GM23338 (cell line): ENCODE measurements at regions not wholly inside any gene's neighbourhood (a gene's known extent, or its start where the extent isn't known, plus 50 kb on each side); places are given as distances from the start of the nearest gene placed in this dataset.

Source experiments
- ATAC-seq: fragments of 200-7000 bp; cut with Tn5 transposase; 3 replicates; pipeline ENCODE4 v1.9.1; 2020
- DNase-seq: peaks from one replicate; pipeline ENCODE4 v3.0.0-alpha.2; 2015; ENCODE audit warnings: low spot score
- H2AFZ ChIP-seq: fragments of 200-600 bp; sonication (generic); 2 replicates; pipeline ENCODE4 v1.8.0; 2016; ENCODE audit warnings: antibody characterized with exemption, mild to moderate bottlenecking, moderate library complexity
- H3F3A ChIP-seq: fragments of 200-600 bp; sonication (generic); replicated peaks from 2 replicates; pipeline ENCODE4 v1.8.0; 2017; ENCODE audit warnings: antibody characterized with exemption, mixed run types, low read depth
- H3K27ac ChIP-seq: fragments of 200-600 bp; sonication (generic); 2 replicates; pipeline ENCODE4 v1.6.1; 2016; ENCODE audit warnings: low read depth
- H3K27me3 ChIP-seq: fragments of 200-600 bp; sonication (generic); 2 replicates; pipeline ENCODE4 v1.8.0; 2016; ENCODE audit warnings: mild to moderate bottlenecking, mixed run types, moderate library complexity; ENCODE audit not compliant: insufficient read depth
- H3K36me3 ChIP-seq: fragments of 200-600 bp; sonication (generic); 2 replicates; pipeline ENCODE4 v1.8.0; 2016; ENCODE audit warnings: mild to moderate bottlenecking; ENCODE audit not compliant: insufficient read depth
- H3K4me1 ChIP-seq: fragments of 200-600 bp; sonication (generic); 2 replicates; pipeline ENCODE4 v1.8.0; 2016; ENCODE audit warnings: mild to moderate bottlenecking, moderate library complexity; ENCODE audit not compliant: insufficient read depth
- H3K4me2 ChIP-seq: fragments of 200-600 bp; sonication (generic); 2 replicates; pipeline ENCODE4 v1.7.1; 2017; ENCODE audit warnings: mixed run types
- H3K4me3 ChIP-seq: fragments of 200-600 bp; sonication (generic); 2 replicates; pipeline ENCODE4 v1.6.1; 2016; ENCODE audit warnings: mixed run types
- H3K79me2 ChIP-seq: fragments of 200-600 bp; sonication (generic); replicated peaks from 2 replicates; pipeline ENCODE4 v1.8.0; 2017; ENCODE audit warnings: mild to moderate bottlenecking; ENCODE audit not compliant: insufficient read depth
- H3K9me2 ChIP-seq: fragments of 200-600 bp; sonication (generic); 2 replicates; pipeline ENCODE4 v1.8.0; 2017; ENCODE audit not compliant: insufficient read depth
- H4K20me1 ChIP-seq: fragments of 200-600 bp; sonication (generic); replicated peaks from 2 replicates; pipeline ENCODE4 v1.8.0; 2017; ENCODE audit warnings: mild to moderate bottlenecking; ENCODE audit not compliant: insufficient read depth
- H3K27ac Mint-ChIP-seq: 2 replicates; pipeline ENCODE4 v1.8.0; 2020; ENCODE audit warnings: inconsistent platforms, mild to moderate bottlenecking, moderate library complexity, mixed read lengths
- H3K27me3 Mint-ChIP-seq: 3 replicates; pipeline ENCODE4 v1.8.0; 2022; ENCODE audit warnings: low read depth, mild to moderate bottlenecking, moderate library complexity, mixed read lengths, inconsistent platforms; ENCODE audit not compliant: insufficient read depth, poor library complexity
- H3K36me3 Mint-ChIP-seq: 3 replicates; pipeline ENCODE4 v1.8.0; 2021; ENCODE audit warnings: low read depth, mild to moderate bottlenecking, inconsistent platforms, moderate library complexity, mixed read lengths
- H3K4me1 Mint-ChIP-seq: 3 replicates; pipeline ENCODE4 v1.8.0; 2020; ENCODE audit warnings: mild to moderate bottlenecking, inconsistent platforms, mixed read lengths
- H3K4me3 Mint-ChIP-seq: 3 replicates; pipeline ENCODE4 v1.8.0; 2021; ENCODE audit warnings: moderate library complexity, mild to moderate bottlenecking, inconsistent platforms, mixed read lengths
- H3K9me3 Mint-ChIP-seq: 3 replicates; pipeline ENCODE4 v1.8.0; 2020; ENCODE audit warnings: moderate library complexity, mild to moderate bottlenecking, inconsistent platforms, mixed read lengths
- CREB1 ChIP-seq: fragments of 250-450 bp; sonication (Bioruptor Pico); IDR thresholded peaks from 2 replicates; pipeline ENCODE4 v1.5.0; 2020; ENCODE audit warnings: low read depth, mild to moderate bottlenecking, moderate library complexity
- EZH2phosphoT487 ChIP-seq: fragments of 200-600 bp; sonication (generic); IDR thresholded peaks from one replicate; pipeline ENCODE4 v1.8.1; 2018; ENCODE audit warnings: antibody characterized with exemption; ENCODE audit not compliant: unreplicated experiment
- NANOG ChIP-seq: IDR thresholded peaks from 2 replicates; pipeline ENCODE4 v1.6.1; 2016; ENCODE audit warnings: antibody characterized with exemption, borderline replicate concordance
- POLR2AphosphoS5 ChIP-seq: IDR thresholded peaks from 2 replicates; pipeline ENCODE4 v1.6.1; 2016; ENCODE audit warnings: antibody characterized with exemption, low read depth
- STAT1 ChIP-seq: IDR thresholded peaks from one replicate; pipeline ENCODE4 v1.6.1; 2016; ENCODE audit warnings: antibody characterized with exemption; ENCODE audit not compliant: unreplicated experiment
- ZNF114 ChIP-seq: fragments of 250-450 bp; sonication (Bioruptor Pico); IDR thresholded peaks from 2 replicates; pipeline ENCODE4 v1.5.0; 2020; ENCODE audit warnings: mild to moderate bottlenecking, moderate library complexity
- ZNF331 ChIP-seq: fragments of 250-450 bp; sonication (Bioruptor Pico); IDR thresholded peaks from 2 replicates; pipeline ENCODE4 v1.5.0; 2020; ENCODE audit warnings: low read depth, mild to moderate bottlenecking, moderate library complexity
- TF ChIP-seq, protein P1 (sequence below), 2 experiments: fragments of 200-600 bp in 1 of 2; sonication (generic) in 1 of 2; conservative IDR thresholded peaks; 2 replicates each; pipeline versions ENCODE4 v1.5.1 to v1.6.1; 2016 to 2017; ENCODE audit warnings: antibody characterized with exemption in 2 of 2, low read depth in 2 of 2, mild to moderate bottlenecking in 2 of 2, moderate library complexity in 1 of 2
- TF ChIP-seq, protein P2 (sequence below): IDR thresholded peaks from 2 replicates; pipeline ENCODE4 v1.6.1; 2016; ENCODE audit warnings: antibody characterized with exemption
- TF ChIP-seq, protein P3 (sequence below): fragments of 250-450 bp; sonication (Bioruptor Pico); IDR thresholded peaks from 2 replicates; pipeline ENCODE4 v1.5.0; 2020; ENCODE audit warnings: mild to moderate bottlenecking, moderate library complexity

DNA sequence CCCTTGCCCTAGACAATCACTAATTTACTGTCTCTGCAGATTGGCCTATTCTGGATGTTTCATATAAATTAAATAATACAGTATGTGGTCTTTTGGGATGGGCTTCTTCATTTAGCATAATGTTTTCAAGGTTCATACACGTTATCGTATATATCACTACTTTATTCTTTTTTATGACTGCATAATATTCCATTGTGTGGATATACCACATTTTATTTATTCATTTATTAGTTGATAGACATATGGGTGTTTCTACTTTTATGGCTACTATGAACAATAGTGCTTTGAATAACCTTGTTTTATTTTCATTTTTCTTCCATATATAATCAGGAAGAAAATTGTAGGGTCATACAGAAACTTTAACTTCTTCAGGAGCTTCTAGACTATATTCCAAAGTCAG lies 108.5 kb upstream of the PAPPA start (continued):
- TF ChIP-seq, protein P1, sequence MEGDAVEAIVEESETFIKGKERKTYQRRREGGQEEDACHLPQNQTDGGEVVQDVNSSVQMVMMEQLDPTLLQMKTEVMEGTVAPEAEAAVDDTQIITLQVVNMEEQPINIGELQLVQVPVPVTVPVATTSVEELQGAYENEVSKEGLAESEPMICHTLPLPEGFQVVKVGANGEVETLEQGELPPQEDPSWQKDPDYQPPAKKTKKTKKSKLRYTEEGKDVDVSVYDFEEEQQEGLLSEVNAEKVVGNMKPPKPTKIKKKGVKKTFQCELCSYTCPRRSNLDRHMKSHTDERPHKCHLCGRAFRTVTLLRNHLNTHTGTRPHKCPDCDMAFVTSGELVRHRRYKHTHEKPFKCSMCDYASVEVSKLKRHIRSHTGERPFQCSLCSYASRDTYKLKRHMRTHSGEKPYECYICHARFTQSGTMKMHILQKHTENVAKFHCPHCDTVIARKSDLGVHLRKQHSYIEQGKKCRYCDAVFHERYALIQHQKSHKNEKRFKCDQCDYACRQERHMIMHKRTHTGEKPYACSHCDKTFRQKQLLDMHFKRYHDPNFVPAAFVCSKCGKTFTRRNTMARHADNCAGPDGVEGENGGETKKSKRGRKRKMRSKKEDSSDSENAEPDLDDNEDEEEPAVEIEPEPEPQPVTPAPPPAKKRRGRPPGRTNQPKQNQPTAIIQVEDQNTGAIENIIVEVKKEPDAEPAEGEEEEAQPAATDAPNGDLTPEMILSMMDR (conservative IDR thresholded peaks at IDR 0.05; ENCODE audit: low read depth in 2 of 2): no peak
- TF ChIP-seq ZNF331 (CRISPR knock-in tag) (no peak), NANOG (no peak), POLR2AphosphoS5 (no peak), EZH2phosphoT487 (no peak), ZNF114 (CRISPR knock-in tag) (no peak), CREB1 (CRISPR knock-in tag) (no peak)

DNA sequence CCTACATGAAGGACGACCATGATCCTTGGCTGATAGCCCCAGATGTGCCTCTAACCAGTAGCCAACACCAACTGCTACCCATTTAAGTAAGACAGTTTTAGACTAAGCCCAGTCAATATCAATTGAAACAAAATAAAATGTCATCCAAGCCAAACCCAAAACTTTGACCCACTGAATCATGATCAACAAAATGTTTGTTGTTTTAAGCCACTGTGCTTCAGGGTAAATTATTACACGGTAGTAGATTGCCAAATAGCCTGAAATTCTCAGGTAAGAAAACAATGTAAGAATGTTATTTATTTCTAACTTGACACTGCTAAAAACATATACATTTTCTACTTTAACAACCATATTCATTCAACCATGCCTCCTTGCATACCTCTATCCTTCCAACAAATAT lies 105.5 kb upstream of the PAPPA start:
- no peaks in the 10 kb centered on the region; the same call in 2 of the 3 replicates for H3K9me3 Mint-ChIP-seq
- H3K4me1 Mint-ChIP-seq: no peaks in the 10 kb centered on the region
- no peak for DNase-seq
- Histone ChIP-seq H3K4me3 (no peak overlapping the region), H3F3A (no peaks in the 10 kb centered on the region), H3K4me1 (no peaks in the 10 kb centered on the region), H4K20me1 (no peaks in the 10 kb centered on the region), H3K9me2 (no peaks in the 10 kb centered on the region), H3K27ac (no peak overlapping the region), H3K4me2 (no peak overlapping the region), H3K27me3 (no peaks in the 10 kb centered on the region), H3K79me2 (no peaks in the 10 kb centered on the region), H2AFZ (no peak overlapping the region), H3K36me3 (no peaks in the 10 kb centered on the region)
- no peaks in the 10 kb centered on the region for H3K36me3 Mint-ChIP-seq
- H3K4me3 Mint-ChIP-seq: no peak overlapping the region
- no peak for ATAC-seq
- peaks cover 1% of the 10 kb centered on the region for H3K27me3 Mint-ChIP-seq
- TF ChIP-seq ZNF114 (CRISPR knock-in tag): no peak
- no peak for TF ChIP-seq STAT1
- no peak for TF ChIP-seq ZNF331 (CRISPR knock-in tag)
- no peak for TF ChIP-seq CREB1 (CRISPR knock-in tag)
- TF ChIP-seq, protein P2, sequence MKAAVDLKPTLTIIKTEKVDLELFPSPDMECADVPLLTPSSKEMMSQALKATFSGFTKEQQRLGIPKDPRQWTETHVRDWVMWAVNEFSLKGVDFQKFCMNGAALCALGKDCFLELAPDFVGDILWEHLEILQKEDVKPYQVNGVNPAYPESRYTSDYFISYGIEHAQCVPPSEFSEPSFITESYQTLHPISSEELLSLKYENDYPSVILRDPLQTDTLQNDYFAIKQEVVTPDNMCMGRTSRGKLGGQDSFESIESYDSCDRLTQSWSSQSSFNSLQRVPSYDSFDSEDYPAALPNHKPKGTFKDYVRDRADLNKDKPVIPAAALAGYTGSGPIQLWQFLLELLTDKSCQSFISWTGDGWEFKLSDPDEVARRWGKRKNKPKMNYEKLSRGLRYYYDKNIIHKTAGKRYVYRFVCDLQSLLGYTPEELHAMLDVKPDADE: no peak
- no peak overlapping the region for H3K27ac Mint-ChIP-seq

DNA sequence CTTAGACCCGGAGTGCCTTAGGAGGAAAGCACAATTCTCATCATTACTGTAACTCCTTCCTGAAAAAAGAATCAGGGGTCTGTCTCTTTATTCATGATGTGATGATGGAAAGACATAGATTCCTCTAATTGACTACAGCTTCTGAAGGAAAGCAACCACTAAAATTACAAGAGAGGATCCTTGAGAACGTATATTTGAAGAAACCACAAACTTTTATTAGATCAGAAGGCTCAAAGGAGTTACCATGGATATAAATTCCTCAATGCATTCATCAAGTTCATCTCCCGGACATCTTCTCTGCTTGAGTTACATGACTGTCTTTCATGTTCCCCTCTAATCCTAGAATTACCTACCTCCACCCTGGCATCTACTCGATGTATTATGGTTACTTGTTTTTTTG lies 104.1 kb upstream of the PAPPA start:
- Histone ChIP-seq H3K27ac (no peak overlapping the region), H3F3A (no peaks in the 10 kb centered on the region), H3K4me1 (no peaks in the 10 kb centered on the region), H4K20me1 (no peaks in the 10 kb centered on the region), H3K4me2 (no peak overlapping the region), H2AFZ (no peak overlapping the region), H3K9me2 (no peaks in the 10 kb centered on the region), H3K4me3 (no peak overlapping the region), H3K79me2 (no peaks in the 10 kb centered on the region), H3K36me3 (no peaks in the 10 kb centered on the region), H3K27me3 (no peaks in the 10 kb centered on the region)
- no peak for DNase-seq
- no peak overlapping the region for H3K27ac Mint-ChIP-seq
- no peak overlapping the region for H3K4me3 Mint-ChIP-seq
- H3K4me1 Mint-ChIP-seq: no peaks in the 10 kb centered on the region
- peaks cover 1% of the 10 kb centered on the region for H3K27me3 Mint-ChIP-seq
- H3K36me3 Mint-ChIP-seq: no peaks in the 10 kb centered on the region
- ATAC-seq: no peak
- H3K9me3 Mint-ChIP-seq: no peaks in the 10 kb centered on the region; the same call in 2 of the 3 replicates
- TF ChIP-seq POLR2AphosphoS5: no peak
- TF ChIP-seq, protein P3, sequence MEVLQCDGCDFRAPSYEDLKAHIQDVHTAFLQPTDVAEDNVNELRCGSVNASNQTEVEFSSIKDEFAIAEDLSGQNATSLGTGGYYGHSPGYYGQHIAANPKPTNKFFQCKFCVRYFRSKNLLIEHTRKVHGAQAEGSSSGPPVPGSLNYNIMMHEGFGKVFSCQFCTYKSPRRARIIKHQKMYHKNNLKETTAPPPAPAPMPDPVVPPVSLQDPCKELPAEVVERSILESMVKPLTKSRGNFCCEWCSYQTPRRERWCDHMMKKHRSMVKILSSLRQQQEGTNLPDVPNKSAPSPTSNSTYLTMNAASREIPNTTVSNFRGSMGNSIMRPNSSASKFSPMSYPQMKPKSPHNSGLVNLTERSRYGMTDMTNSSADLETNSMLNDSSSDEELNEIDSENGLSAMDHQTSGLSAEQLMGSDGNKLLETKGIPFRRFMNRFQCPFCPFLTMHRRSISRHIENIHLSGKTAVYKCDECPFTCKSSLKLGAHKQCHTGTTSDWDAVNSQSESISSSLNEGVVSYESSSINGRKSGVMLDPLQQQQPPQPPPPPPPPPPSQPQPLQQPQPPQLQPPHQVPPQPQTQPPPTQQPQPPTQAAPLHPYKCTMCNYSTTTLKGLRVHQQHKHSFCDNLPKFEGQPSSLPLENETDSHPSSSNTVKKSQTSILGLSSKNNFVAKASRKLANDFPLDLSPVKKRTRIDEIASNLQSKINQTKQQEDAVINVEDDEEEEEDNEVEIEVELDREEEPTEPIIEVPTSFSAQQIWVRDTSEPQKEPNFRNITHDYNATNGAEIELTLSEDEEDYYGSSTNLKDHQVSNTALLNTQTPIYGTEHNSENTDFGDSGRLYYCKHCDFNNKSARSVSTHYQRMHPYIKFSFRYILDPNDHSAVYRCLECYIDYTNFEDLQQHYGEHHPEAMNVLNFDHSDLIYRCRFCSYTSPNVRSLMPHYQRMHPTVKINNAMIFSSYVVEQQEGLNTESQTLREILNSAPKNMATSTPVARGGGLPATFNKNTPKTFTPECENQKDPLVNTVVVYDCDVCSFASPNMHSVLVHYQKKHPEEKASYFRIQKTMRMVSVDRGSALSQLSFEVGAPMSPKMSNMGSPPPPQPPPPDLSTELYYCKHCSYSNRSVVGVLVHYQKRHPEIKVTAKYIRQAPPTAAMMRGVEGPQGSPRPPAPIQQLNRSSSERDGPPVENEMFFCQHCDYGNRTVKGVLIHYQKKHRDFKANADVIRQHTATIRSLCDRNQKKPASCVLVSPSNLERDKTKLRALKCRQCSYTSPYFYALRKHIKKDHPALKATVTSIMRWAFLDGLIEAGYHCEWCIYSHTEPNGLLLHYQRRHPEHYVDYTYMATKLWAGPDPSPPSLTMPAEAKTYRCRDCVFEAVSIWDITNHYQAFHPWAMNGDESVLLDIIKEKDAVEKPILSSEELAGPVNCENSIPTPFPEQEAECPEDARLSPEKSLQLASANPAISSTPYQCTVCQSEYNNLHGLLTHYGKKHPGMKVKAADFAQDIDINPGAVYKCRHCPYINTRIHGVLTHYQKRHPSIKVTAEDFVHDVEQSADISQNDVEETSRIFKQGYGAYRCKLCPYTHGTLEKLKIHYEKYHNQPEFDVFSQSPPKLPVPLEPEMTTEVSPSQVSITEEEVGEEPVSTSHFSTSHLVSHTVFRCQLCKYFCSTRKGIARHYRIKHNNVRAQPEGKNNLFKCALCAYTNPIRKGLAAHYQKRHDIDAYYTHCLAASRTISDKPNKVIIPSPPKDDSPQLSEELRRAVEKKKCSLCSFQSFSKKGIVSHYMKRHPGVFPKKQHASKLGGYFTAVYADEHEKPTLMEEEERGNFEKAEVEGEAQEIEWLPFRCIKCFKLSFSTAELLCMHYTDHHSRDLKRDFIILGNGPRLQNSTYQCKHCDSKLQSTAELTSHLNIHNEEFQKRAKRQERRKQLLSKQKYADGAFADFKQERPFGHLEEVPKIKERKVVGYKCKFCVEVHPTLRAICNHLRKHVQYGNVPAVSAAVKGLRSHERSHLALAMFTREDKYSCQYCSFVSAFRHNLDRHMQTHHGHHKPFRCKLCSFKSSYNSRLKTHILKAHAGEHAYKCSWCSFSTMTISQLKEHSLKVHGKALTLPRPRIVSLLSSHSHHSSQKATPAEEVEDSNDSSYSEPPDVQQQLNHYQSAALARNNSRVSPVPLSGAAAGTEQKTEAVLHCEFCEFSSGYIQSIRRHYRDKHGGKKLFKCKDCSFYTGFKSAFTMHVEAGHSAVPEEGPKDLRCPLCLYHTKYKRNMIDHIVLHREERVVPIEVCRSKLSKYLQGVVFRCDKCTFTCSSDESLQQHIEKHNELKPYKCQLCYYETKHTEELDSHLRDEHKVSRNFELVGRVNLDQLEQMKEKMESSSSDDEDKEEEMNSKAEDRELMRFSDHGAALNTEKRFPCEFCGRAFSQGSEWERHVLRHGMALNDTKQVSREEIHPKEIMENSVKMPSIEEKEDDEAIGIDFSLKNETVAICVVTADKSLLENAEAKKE (CRISPR knock-in tag): no peak
